HG02610 (cell line): ENCODE measurements at regions not wholly inside any gene's neighbourhood (a gene's known extent, or its start where the extent isn't known, plus 50 kb on each side); places are given as distances from the start of the nearest gene placed in this dataset.

Source experiments
- ATAC-seq: cut with Tn5 transposase; IDR thresholded peaks from one replicate; pipeline ENCODE4 v1.9.1; 2021; ENCODE audit warnings: mild to moderate bottlenecking, moderate library complexity; ENCODE audit not compliant: unreplicated experiment

GRCh38 chr13:33369073-33369472 is 83.5 kb upstream of the STARD13 start:
- no peak for ATAC-seq

DNA sequence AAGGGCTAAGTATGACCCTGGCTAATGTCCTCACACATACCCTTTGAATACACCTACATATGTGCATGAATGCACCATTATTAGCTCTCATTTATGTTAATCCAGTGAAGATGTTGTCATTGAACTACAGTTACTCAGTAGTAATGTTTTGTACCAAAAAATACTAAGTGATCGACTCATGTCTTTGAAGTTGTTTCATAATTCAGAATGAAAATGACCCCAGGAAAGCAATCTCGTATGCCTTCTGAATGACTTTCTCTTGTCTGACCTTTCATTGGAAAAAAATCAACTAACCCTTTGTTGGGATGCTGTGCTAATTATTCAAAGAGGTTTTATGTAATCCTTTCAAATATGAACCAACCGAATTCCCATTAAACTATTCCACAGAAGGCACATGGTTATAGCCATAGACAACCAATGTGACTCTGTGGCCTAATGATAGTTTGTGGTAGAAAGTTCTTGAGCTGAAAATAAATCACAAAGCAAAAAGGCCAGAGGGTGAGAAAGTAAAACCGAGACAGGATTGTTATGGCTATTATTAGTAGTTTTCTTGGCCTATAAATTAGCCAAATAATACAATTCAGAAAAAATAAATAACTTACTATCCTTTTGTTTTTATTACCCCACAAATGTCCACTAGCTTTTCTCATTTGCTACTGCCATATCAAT is 86.8 kb upstream of the STARD13 start:
- ATAC-seq, result no peak

DNA sequence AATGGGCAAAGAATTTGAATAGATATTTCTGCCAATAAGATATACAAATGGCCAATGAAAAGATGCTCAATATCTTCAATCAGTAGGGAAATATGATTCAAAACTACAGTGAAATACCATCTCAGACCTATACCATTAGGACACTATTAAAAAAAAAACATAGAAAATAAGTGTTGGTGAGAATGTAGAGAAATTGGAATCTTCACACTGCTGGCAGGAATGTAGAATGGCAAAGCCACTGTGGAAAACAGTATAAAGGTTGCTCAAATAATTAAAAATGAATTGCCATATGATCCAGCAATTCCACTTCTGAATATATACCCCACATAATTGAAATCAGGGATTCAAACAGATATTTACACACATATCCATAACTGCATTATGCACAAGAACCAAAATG is 88.1 kb upstream of the STARD13 start:
- no peak for ATAC-seq

DNA sequence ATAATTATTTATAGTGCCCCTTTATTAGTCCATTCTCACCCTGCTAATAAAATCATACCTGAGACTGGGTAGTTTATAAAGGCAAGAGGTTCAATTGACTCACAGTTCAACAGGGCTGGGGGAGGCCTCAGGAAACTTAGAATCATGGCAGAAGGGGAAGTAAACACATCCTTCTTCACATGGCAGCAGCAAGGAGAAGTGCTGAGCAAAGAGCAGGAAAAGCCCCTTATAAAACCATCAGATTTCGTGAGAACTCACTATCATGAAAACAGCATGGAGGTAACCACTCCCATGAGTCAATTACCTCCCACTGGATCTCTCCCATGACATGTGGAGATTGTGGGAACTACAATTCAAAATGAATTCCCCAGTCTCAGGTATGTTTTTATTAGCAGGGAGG is 89.9 kb upstream of the STARD13 start:
- ATAC-seq, result no peak

GRCh38 chr13:33376212-33376611 is 90.7 kb upstream of the STARD13 start:
- ATAC-seq, result no peak

DNA sequence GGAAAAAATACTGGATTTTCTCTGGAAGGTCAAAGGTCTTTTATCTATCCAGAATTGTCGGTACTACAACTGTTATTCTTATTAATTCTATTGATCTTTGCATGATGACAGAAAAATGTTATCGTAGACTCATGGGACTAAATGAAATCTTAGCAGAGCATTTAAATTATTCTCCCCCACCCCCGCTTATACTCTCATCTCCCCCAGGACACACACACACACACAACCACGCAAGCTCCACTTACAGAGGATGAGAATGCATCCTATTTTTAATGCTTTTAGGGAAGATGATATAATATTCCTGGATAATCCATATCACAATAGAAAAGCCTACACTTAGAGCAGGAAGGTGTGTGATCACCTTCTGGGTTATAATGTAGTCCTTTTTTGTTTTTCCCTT is 91.9 kb upstream of the STARD13 start:
- ATAC-seq, result no peak

DNA sequence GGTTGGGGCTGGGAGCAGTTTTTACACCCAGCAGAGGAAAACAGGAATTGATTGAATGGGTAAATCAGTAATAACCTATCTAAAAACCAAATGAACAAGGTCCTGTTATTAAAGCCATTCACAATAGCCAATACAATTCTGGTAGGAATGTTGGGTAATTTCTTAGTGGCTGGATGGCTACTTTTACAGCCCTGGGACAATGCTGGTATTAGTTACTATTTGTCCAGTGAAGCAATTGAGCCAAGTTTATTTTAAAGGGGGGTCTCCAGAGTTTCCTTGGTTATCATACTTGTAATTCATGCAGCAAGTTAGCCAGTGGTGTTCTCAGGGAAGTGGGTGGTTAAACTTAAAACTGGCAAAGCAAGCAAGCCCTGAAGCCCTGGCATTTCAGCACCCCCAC is 92.3 kb upstream of the STARD13 start:
- ATAC-seq, result no peak

GRCh38 chr13:33379608-33380007 is 94.1 kb upstream of the STARD13 start:
- ATAC-seq, result no peak

DNA sequence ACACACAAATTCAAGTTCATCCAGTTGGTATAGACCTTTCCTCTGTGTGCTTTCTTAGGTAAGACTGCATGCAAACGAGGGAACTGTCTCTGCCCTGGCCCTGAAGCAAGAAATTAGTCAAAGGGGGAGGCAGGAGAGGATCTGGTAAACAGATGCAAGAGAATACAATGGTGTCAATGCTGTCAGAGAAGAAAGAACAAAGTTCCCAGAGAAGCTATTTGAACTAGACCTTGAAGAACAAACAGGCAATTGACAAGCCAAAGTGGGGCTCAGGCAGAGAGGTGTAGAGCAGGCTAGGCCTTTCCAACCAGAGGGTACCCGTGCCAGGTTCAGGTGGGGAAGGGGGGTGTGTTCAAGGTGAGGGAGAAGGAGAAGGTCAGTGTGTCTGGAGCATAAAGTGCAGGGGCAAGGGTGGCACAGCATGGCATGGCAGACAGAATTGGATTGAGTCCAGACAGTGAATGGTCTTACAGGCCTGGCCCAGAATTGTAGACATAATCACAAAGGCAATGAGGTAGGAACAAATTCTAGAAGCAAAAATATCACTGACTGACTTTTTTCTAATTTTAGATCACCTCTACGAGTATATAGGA is 95.0 kb upstream of the STARD13 start:
- ATAC-seq, result no peak

GRCh38 chr13:33381180-33381579 is 95.6 kb upstream of the STARD13 start:
- no peak for ATAC-seq

DNA sequence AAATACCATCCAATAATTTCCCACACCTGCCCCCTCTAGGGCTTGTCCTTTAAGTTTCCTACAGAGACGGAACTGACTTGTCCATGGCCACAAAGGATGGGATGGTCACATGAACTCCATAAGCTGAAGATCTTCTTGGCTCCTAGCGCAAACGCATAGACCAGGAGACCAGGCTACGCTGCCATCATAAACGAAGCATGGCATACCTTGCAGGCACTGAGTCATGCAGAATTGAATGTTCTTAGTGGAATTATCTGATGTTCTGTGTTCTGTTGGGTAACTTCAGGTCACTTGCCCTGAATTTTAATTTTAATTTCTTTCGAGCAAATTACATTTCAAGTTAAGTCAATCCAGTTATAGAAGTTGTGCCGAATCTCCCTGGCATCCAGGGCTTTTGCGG is 96.4 kb upstream of the STARD13 start:
- ATAC-seq, result no peak

DNA sequence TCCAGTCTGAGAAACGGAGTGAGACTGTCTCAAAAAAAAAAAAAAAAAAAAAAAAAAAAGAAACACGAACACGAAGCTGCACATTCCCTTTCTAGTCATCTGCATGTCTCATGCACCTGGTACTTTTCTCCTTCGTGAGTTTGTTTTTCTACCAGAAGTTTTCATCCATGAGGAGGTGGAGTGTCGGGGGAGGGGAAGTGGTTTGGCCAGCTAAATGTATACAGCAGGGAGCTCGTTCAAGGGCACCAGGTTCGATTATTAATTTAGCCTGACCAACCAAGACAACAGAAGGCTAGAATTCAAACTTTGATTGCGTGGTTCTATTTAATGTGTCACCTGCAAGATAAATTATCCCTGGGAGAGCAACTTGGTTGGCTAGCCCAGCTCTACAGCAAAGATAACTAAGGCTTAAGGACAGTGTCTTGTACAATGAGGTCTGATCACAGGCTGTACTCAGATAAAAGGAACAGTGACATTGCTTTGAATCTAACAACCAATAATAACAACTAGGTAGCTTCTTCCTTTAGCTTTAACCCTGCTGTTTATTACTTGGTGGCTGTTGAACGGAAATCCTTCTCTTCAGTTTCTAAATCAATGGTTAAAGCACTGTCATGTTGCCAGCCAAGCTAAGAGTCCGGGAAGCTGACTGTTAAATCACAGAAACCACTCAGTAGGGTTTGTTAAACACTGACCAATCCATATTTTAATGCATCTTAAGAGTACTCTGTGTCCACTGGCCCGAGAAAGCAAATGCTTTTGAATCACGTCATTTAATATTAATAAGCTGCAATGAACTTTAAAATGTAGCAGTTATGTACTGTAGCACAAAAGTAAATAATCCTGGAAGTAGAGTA is 98.4 kb upstream of the STARD13 start:
- no peak for ATAC-seq

- ATAC-seq, result no peak
These were observed 102.9 kb upstream of the STARD13 start for GRCh38 chr13:33388286-33388998.

DNA sequence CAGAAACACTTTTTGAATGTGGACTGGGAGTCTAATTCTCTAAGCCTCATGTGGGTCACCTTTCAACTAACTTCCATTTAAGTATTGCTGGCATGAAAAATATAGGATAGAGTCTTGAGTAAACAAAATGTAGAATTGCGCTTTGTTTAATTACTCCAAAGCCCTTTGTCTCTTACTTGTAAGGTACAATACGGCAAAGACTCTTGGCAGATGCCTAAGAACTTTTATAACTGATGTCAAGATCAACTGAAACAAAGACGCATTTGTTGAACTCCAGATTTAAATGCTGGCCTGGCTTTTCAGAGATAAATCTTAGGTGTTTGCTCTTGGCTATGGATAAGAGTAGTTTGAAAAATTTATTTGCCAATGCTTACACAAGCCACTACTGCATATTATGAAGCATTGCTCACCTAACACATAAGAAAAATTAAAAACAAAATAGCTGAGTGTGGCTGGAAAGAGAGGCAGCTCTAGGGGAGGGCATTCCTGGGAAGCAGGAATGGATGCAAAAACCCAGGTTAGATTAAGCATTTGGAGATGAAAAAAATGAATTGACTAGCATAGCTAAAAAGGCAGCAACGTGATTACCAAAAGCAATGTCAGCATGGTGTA is 107.3 kb upstream of the STARD13 start:
- no peak for ATAC-seq

GRCh38 chr13:33394294-33394932 is 108.9 kb upstream of the STARD13 start:
- no peak for ATAC-seq

DNA sequence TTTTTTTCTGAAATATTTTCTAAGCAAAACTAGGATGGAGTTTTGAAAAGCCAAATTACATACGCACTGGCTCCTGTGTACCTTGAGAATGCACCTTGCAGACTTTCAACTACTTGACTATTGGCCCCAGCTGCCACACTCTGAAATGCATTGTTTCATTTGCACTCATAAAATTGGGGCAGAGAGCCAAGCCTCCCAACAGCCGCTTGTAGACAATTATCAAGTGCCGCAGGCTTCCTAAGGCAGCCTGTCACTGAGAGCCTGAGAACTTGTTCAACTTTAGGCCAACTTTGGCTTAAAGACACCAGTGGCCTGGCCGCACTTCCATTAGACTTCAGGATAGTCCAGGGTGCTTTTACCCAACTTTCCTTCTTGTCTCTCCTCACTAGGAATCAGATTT is 115.7 kb upstream of the STARD13 start:
- ATAC-seq, result no peak

DNA sequence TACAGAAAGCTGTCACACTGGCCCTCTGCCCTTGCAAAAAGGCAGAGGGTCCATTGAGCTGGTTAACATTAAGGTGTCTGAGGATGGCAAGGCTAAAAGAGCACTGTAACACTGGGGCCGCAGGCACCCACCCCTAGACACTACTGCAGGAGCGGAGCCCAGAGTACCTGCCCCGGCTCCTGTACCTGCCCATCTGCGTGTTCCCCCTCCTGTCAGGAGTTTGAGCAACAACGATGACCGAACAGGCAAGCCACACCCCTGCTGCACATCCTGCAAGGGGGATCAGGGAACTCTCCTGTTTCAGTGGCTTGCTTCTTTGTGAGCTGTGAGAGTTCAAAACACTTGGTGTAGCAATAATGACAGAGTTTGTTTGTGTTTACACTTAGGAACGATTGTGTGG is 117.4 kb upstream of the STARD13 start:
- no peak for ATAC-seq

DNA sequence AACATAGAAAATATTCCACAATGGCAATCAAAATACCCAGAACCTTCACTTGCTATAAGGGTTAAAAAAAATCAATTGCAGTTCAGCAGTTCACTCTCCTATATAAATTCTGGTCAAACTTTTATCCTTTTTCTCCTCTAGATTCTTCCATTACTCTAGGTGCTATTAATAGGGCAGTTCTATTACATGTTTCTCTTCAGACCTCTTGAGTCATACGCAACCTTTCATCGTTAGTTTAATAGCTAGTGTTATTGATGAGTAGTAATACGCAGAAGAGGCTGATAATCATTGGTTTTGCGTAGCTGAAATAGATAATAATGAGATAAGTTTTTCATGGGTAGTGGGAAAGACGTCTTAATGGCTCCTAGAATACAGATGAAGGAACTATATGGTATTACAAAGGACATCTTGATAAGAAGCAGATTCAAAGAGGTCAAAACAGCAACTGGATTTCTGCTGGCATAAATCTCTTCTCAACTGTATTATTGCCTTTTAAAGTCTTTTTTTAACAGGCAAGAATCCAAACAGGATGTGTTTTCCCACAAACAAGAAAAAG is 118.3 kb upstream of the STARD13 start:
- no peak for ATAC-seq

- ATAC-seq, result no peak
These were observed 119.8 kb upstream of the STARD13 start for GRCh38 chr13:33405371-33405770.
